PC-9 (cell line): ENCODE measurements at regions not wholly inside any gene's neighbourhood (a gene's known extent, or its start where the extent isn't known, plus 50 kb on each side); places are given as distances from the start of the nearest gene placed in this dataset.
A peak's percentile ranks its signal among the peaks of the same experiment; 100 is the strongest.

Source experiments
- BruUV-seq: library from RNA; stranded (reverse); fragments of 400-500 nt; replicated peaks from 2 replicates; lab custom pipeline; 2021; lab: Mats Ljungman, UMichigan
- CTCF ChIA-PET: fragments of 300-600 bp; sonication (Branson Sonifier 250); formaldehyde crosslinking; loops from one replicate; lab custom pipeline; 2022; ENCODE audit warnings: antibody characterized with exemption; lab: Charles Lee
- POLR2A ChIA-PET: fragments of 300-600 bp; sonication (Branson Sonifier 250); formaldehyde crosslinking; loops from one replicate; lab custom pipeline; 2022; ENCODE audit warnings: antibody characterized with exemption; ENCODE audit not compliant: unreplicated experiment; lab: Charles Lee
- DNase-seq, 2 experiments: peaks; one replicate each; pipeline versions ENCODE4 v3.0.0 to v3.0.0-alpha.2; 2015 to 2022; ENCODE audit warnings: mixed read lengths in 1 of 2
- H2AFZ ChIP-seq: fragments of 200-600 bp; sonication (generic); 2 replicates; pipeline ENCODE4 v1.8.1; 2017; ENCODE audit warnings: antibody characterized with exemption
- H3F3A ChIP-seq: fragments of 200-600 bp; sonication (generic); 2 replicates; pipeline ENCODE4 v1.8.1; 2017; ENCODE audit warnings: antibody characterized with exemption, mild to moderate bottlenecking, low read depth; ENCODE audit not compliant: insufficient read depth
- H3K27ac ChIP-seq: fragments of 200-600 bp; sonication (generic); 2 replicates; pipeline ENCODE4 v1.6.1; 2016; ENCODE audit warnings: mixed run types
- H3K27me3 ChIP-seq: fragments of 200-600 bp; sonication (generic); 2 replicates; pipeline ENCODE4 v1.6.1; 2016; ENCODE audit warnings: low read depth, mixed run types; ENCODE audit not compliant: insufficient read depth
- H3K36me3 ChIP-seq: fragments of 200-600 bp; sonication (generic); 2 replicates; pipeline ENCODE4 v1.6.1; 2016; ENCODE audit warnings: low read depth, mixed run types
- H3K4me1 ChIP-seq: fragments of 200-600 bp; sonication (generic); replicated peaks from 2 replicates; pipeline ENCODE4 v1.6.1; 2016; ENCODE audit warnings: mixed run types; ENCODE audit not compliant: insufficient read depth
- H3K4me2 ChIP-seq: fragments of 200-600 bp; sonication (generic); 2 replicates; pipeline ENCODE4 v1.6.1; 2017; ENCODE audit warnings: mixed run types
- H3K4me3 ChIP-seq: fragments of 200-600 bp; sonication (generic); 2 replicates; pipeline ENCODE4 v1.6.1; 2016; ENCODE audit warnings: mixed run types
- H3K79me2 ChIP-seq: fragments of 200-600 bp; sonication (generic); 2 replicates; pipeline ENCODE4 v1.6.1; 2017; ENCODE audit warnings: low read depth, mixed run types
- H3K9me2 ChIP-seq: fragments of 200-600 bp; sonication (generic); 2 replicates; pipeline ENCODE4 v1.8.1; 2017; ENCODE audit warnings: mild to moderate bottlenecking; ENCODE audit not compliant: insufficient read depth
- H3K9me3 ChIP-seq: fragments of 200-600 bp; sonication (generic); 2 replicates; pipeline ENCODE4 v1.8.1; 2016; ENCODE audit warnings: low read depth; ENCODE audit not compliant: insufficient read depth
- H4K20me1 ChIP-seq: fragments of 200-600 bp; sonication (generic); 2 replicates; pipeline ENCODE4 v1.8.1; 2017; ENCODE audit not compliant: insufficient read depth
- CTCF ChIP-seq: fragments of 200-600 bp; sonication (generic); conservative IDR thresholded peaks from 2 replicates; pipeline ENCODE4 v1.6.1; 2017; ENCODE audit warnings: mixed run types, antibody characterized with exemption, mild to moderate bottlenecking, moderate library complexity
- EZH2 ChIP-seq: fragments of 200-600 bp; sonication (generic); IDR thresholded peaks from 2 replicates; pipeline ENCODE4 v1.8.0; 2017; ENCODE audit warnings: antibody characterized with exemption, low read depth
- intact Hi-C: fragments of 100-400 bp; cut with micrococcal nuclease; formaldehyde crosslinking; loops from one replicate; pipeline ENCODE4 v1.10.0; 2022; ENCODE audit not compliant: unreplicated experiment

GRCh38 chr1:29381426-29381825 lies 145.1 kb downstream of the PTPRU start:
- Histone ChIP-seq H3F3A (no peaks in the 10 kb centered on the region), H3K27ac (no peak overlapping the region), H3K27me3 (no peaks in the 10 kb centered on the region), H3K4me2 (no peak overlapping the region), H3K4me1 (no peaks in the 10 kb centered on the region), H3K9me3 (peaks cover 11% of the 10 kb centered on the region; the same call in 1 of the 2 replicates), H2AFZ (no peak overlapping the region), H3K79me2 (no peaks in the 10 kb centered on the region), H3K4me3 (no peak overlapping the region), H4K20me1 (no peaks in the 10 kb centered on the region), H3K36me3 (no peaks in the 10 kb centered on the region), H3K9me2 (no peaks in the 10 kb centered on the region)
- intact Hi-C loops, result no loop called here
- POLR2A ChIA-PET, result no interaction called here
- no peak for TF ChIP-seq CTCF
- no peak for TF ChIP-seq EZH2
- DNase-seq, result no peak
- BruUV-seq, result no TSS peak
- CTCF ChIA-PET, result interaction anchor here (0.7 kb wide), 1 partner anchor 973 kb away, joined by 3 read pairs; no protein-coding TSS in a partner anchor

GRCh38 chr1:29380532-29380931 lies 144.2 kb downstream of the PTPRU start:
- BruUV-seq, result no TSS peak
- CTCF ChIA-PET, result interaction anchor here (0.7 kb wide), 1 partner anchor 974 kb away, joined by 3 read pairs; no protein-coding TSS in a partner anchor
- no peak for TF ChIP-seq CTCF
- H3K4me3 ChIP-seq, result no peak overlapping the region
- no peaks in the 10 kb centered on the region for H3K36me3 ChIP-seq
- no peak overlapping the region for H3K27ac ChIP-seq
- H4K20me1 ChIP-seq, result no peaks in the 10 kb centered on the region
- no peak overlapping the region for H3K4me2 ChIP-seq
- no peaks in the 10 kb centered on the region for H3F3A ChIP-seq
- no peak for DNase-seq
- no peaks in the 10 kb centered on the region for H3K4me1 ChIP-seq
- peaks cover 11% of the 10 kb centered on the region; the same call in 1 of the 2 replicates for H3K9me3 ChIP-seq
- H3K27me3 ChIP-seq, result peaks cover 4% of the 10 kb centered on the region; the same call in 1 of the 2 replicates
- intact Hi-C loops, result no loop called here
- H2AFZ ChIP-seq, result no peak overlapping the region
- no peaks in the 10 kb centered on the region for H3K79me2 ChIP-seq
- POLR2A ChIA-PET, result no interaction called here
- H3K9me2 ChIP-seq, result no peaks in the 10 kb centered on the region

GRCh38 chr1:29379443-29380073 lies 143.2 kb downstream of the PTPRU start:
- no TSS peak for BruUV-seq
- Histone ChIP-seq H3K27ac (no peak overlapping the region), H2AFZ (no peak overlapping the region), H3K9me3 (peaks cover 11% of the 10 kb centered on the region; the same call in 1 of the 2 replicates), H3K4me2 (no peak overlapping the region), H3K36me3 (no peaks in the 10 kb centered on the region), H4K20me1 (no peaks in the 10 kb centered on the region), H3F3A (no peaks in the 10 kb centered on the region), H3K79me2 (no peaks in the 10 kb centered on the region), H3K27me3 (peaks cover 14% of the 10 kb centered on the region), H3K9me2 (no peaks in the 10 kb centered on the region), H3K4me1 (no peaks in the 10 kb centered on the region), H3K4me3 (no peak overlapping the region)
- CTCF ChIA-PET, result no interaction called here
- TF ChIP-seq EZH2 (no peak), CTCF (peak; percentile 77)
- DNase-seq, result peak in 1 of 2 experiments; percentile 18
- POLR2A ChIA-PET, result interaction anchor here (1.0 kb wide), 1 partner anchor 801 kb away, joined by 3 read pairs; no protein-coding TSS in a partner anchor
- intact Hi-C loops, result loop anchor here (2.0 kb wide), 1 partner anchor 1329 kb away; no protein-coding TSS in a partner anchor
